Prostate gland (tissue), 2 donors: ENCODE measurements at regions not wholly inside any gene's neighbourhood (a gene's known extent, or its start where the extent isn't known, plus 50 kb on each side); places are given as distances from the start of the nearest gene placed in this dataset.

Experiments used
- DNase-seq: peaks from one replicate; pipeline ENCODE4 v3.0.0-alpha.2; 2019; ENCODE audit warnings: low spot score
- H3K27ac ChIP-seq, 2 donors: fragments of 200-600 bp; sonication (generic); 2 replicates each; pipeline ENCODE4 v1.5.1; 2017 to 2019
- H3K27me3 ChIP-seq: fragments of 200-600 bp; sonication (generic); replicated peaks from 2 replicates; pipeline ENCODE4 v1.5.1; 2019; ENCODE audit not compliant: insufficient read depth
- H3K36me3 ChIP-seq, 2 donors: fragments of 200-600 bp; sonication (generic); 1 replicate in 1 of 2; 2 replicates in 1 of 2; pipeline versions ENCODE4 v1.5.1 to v1.8.1; 2017 to 2019
- H3K4me1 ChIP-seq: fragments of 200-600 bp; sonication (generic); replicated peaks from 2 replicates; pipeline ENCODE4 v1.5.1; 2019
- H3K4me3 ChIP-seq, 2 donors: fragments of 200-600 bp; sonication (generic); 2 replicates each; pipeline ENCODE4 v1.5.1; 2017 to 2019
- H3K9me3 ChIP-seq: fragments of 200-600 bp; sonication (generic); 2 replicates; pipeline ENCODE4 v1.5.1; 2017
- CTCF ChIP-seq, 4 experiments: fragments of 200-600 bp in 2 of 4; fragments of 450-650 bp in 2 of 4; sonication (generic) in 2 of 4; IDR thresholded peaks; 1 replicate in 3 of 4; 2 replicates in 1 of 4; pipeline ENCODE4 v1.5.1; 2016 to 2019; ENCODE audit warnings: antibody characterized with exemption in 4 of 4, mild to moderate bottlenecking in 2 of 4, moderate library complexity in 2 of 4
- POLR2A ChIP-seq: fragments of 450-650 bp; IDR thresholded peaks from one replicate; pipeline ENCODE4 v1.6.1; 2016; ENCODE audit warnings: antibody characterized with exemption, mild to moderate bottlenecking
- POLR2AphosphoS5 ChIP-seq: sonication (generic); formaldehyde crosslinking; IDR thresholded peaks from one replicate; pipeline ENCODE4 v1.6.1; 2017; ENCODE audit warnings: antibody characterized with exemption
- WGBS: methylation state at CpG from one replicate; pipeline ENCODE4 v1.1.5; 2018; 5-methylcytosine and 5-hydroxymethylcytosine counted together
- intact Hi-C: fragments of 100-400 bp; cut with DNase I; formaldehyde crosslinking; loops from one replicate; pipeline ENCODE4 v1.14.2; 2022

GRCh38 chr3:127497166-127497565 is 93.4 kb downstream of the TPRA1 start:
- Histone ChIP-seq H3K36me3 (no peaks in the 10 kb centered on the region), H3K27me3 (peaks cover 2% of the 10 kb centered on the region), H3K27ac (no peak overlapping the region), H3K4me1 (no peaks in the 10 kb centered on the region), H3K9me3 (no peaks in the 10 kb centered on the region), H3K4me3 (no peak overlapping the region)
- 100% methylated on average over 3 of the region's 3 CpGs for WGBS
- no peak for DNase-seq
- intact Hi-C loops: no loop called here
- TF ChIP-seq CTCF (IDR thresholded peaks at IDR 0.05): no peak
- no peak for TF ChIP-seq POLR2AphosphoS5
- TF ChIP-seq POLR2A: no peak

- Histone ChIP-seq H3K9me3 (no peaks in the 10 kb centered on the region), H3K36me3 (no peaks in the 10 kb centered on the region), H3K27me3 (peaks cover 2% of the 10 kb centered on the region), H3K4me3 (no peak overlapping the region), H3K27ac (no peak overlapping the region), H3K4me1 (no peaks in the 10 kb centered on the region)
- TF ChIP-seq POLR2A (no peak), POLR2AphosphoS5 (no peak), CTCF (IDR thresholded peaks at IDR 0.05) (no peak)
- intact Hi-C loops: no loop called here
- 93% methylated on average over 2 of the region's 2 CpGs for WGBS
- no peak for DNase-seq
Observed at GRCh38 chr3:127495821-127496655, 94.5 kb downstream of the TPRA1 start.

GRCh38 chr3:127493924-127494646 is 96.4 kb downstream of the TPRA1 start:
- no peak for TF ChIP-seq POLR2A
- TF ChIP-seq POLR2AphosphoS5: no peak
- H3K4me1 ChIP-seq: no peaks in the 10 kb centered on the region
- intact Hi-C loops: no loop called here
- WGBS: 85% methylated on average over 4 of the region's 4 CpGs
- no peak for DNase-seq
- peaks cover 2% of the 10 kb centered on the region for H3K27me3 ChIP-seq
- no peaks in the 10 kb centered on the region for H3K9me3 ChIP-seq
- H3K4me3 ChIP-seq: no peak overlapping the region
- H3K27ac ChIP-seq: no peak overlapping the region
- H3K36me3 ChIP-seq: no peaks in the 10 kb centered on the region

- H3K9me3 ChIP-seq: no peaks in the 10 kb centered on the region
- no peak for TF ChIP-seq CTCF (IDR thresholded peaks at IDR 0.05)
- no peak for TF ChIP-seq POLR2A
- TF ChIP-seq POLR2AphosphoS5: no peak
- H3K36me3 ChIP-seq: no peaks in the 10 kb centered on the region
- DNase-seq: no peak
- WGBS: 95% methylated on average over 2 of the region's 2 CpGs
- no peak overlapping the region for H3K27ac ChIP-seq
- no peaks in the 10 kb centered on the region for H3K4me1 ChIP-seq
- intact Hi-C loops: no loop called here
- H3K27me3 ChIP-seq: peaks cover 2% of the 10 kb centered on the region
- no peak overlapping the region for H3K4me3 ChIP-seq
Observed at GRCh38 chr3:127492426-127492825, 98.1 kb downstream of the TPRA1 start.

GRCh38 chr3:127491909-127492308 is 98.6 kb downstream of the TPRA1 start:
- WGBS: 69% methylated on average over 5 of the region's 5 CpGs

More at GRCh38 chr3:127491909-127492308, 98.6 kb downstream of the TPRA1 start:
- Histone ChIP-seq H3K36me3 (no peaks in the 10 kb centered on the region), H3K4me1 (no peaks in the 10 kb centered on the region), H3K4me3 (no peak overlapping the region), H3K9me3 (no peaks in the 10 kb centered on the region), H3K27me3 (peaks cover 2% of the 10 kb centered on the region), H3K27ac (no peak overlapping the region)
- intact Hi-C loops: no loop called here
- TF ChIP-seq CTCF (IDR thresholded peaks at IDR 0.05) (no peak), POLR2AphosphoS5 (no peak), POLR2A (no peak)
- DNase-seq: peak; percentile 3
